Tibial nerve (tissue), 4 donors: ENCODE measurements at regions not wholly inside any gene's neighbourhood (a gene's known extent, or its start where the extent isn't known, plus 50 kb on each side); places are given as distances from the start of the nearest gene placed in this dataset.

Experiments used
- EP300 ChIP-seq, 2 donors: sonication (generic); formaldehyde crosslinking; IDR thresholded peaks; one replicate each; pipeline ENCODE4 v1.6.1; 2017; ENCODE audit warnings: antibody characterized with exemption in 2 of 2, mild to moderate bottlenecking in 1 of 2
- TF ChIP-seq, protein P1 (sequence below), 5 experiments: fragments of 200-600 bp in 3 of 5; fragments of 450-650 bp in 2 of 5; sonication (generic) in 3 of 5; IDR thresholded peaks; one replicate each; pipeline ENCODE4 v1.5.1; 2016 to 2019; ENCODE audit warnings: antibody characterized with exemption in 5 of 5, mild to moderate bottlenecking in 3 of 5, moderate library complexity in 2 of 5

DNA sequence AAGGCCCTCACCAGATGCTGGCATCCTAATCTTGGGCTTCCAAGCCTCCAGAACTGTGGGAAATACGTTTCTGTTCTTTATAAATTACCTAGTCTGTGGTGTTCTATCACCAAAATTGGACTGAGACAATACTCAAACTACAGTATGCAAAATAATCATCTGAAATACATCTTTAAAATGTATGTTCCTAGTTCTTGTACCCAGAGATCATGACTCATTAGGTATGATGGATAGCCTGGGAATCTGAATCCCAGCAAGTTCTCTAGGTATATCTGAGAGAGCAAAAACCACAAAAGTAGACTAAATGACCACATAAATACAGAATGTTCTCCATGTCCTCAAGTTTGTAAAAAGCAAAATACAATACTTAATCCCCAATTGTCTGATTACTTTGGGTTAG is 166.3 kb downstream of the YIPF5 start:
- TF ChIP-seq, protein P1, sequence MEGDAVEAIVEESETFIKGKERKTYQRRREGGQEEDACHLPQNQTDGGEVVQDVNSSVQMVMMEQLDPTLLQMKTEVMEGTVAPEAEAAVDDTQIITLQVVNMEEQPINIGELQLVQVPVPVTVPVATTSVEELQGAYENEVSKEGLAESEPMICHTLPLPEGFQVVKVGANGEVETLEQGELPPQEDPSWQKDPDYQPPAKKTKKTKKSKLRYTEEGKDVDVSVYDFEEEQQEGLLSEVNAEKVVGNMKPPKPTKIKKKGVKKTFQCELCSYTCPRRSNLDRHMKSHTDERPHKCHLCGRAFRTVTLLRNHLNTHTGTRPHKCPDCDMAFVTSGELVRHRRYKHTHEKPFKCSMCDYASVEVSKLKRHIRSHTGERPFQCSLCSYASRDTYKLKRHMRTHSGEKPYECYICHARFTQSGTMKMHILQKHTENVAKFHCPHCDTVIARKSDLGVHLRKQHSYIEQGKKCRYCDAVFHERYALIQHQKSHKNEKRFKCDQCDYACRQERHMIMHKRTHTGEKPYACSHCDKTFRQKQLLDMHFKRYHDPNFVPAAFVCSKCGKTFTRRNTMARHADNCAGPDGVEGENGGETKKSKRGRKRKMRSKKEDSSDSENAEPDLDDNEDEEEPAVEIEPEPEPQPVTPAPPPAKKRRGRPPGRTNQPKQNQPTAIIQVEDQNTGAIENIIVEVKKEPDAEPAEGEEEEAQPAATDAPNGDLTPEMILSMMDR (IDR thresholded peaks at IDR 0.05) = no peak
- no peak for TF ChIP-seq EP300 (IDR thresholded peaks at IDR 0.05)
